Caco-2 (cell line): ENCODE measurements at regions not wholly inside any gene's neighbourhood (a gene's known extent, or its start where the extent isn't known, plus 50 kb on each side); places are given as distances from the start of the nearest gene placed in this dataset.

Experiments
- BruUV-seq: library from RNA; stranded (reverse); fragments of 400-500 nt; replicated peaks from 2 replicates; lab custom pipeline; 2021; lab: Mats Ljungman, UMichigan
- CTCF ChIA-PET: fragments of 300-600 bp; sonication (Branson Sonifier 250); formaldehyde crosslinking; loops from one replicate; lab custom pipeline; 2022; ENCODE audit warnings: antibody characterized with exemption; lab: Charles Lee
- POLR2A ChIA-PET: fragments of 300-600 bp; sonication (Branson Sonifier 250); formaldehyde crosslinking; loops from one replicate; lab custom pipeline; 2022; ENCODE audit warnings: antibody characterized with exemption; lab: Charles Lee
- DNase-seq, 2 experiments: peaks; one replicate each; pipeline versions ENCODE4 v3.0.0 to v3.0.0-alpha.2; 2020 to 2022
- H3K27me3 ChIP-seq: replicated peaks from 2 replicates; pipeline ENCODE4 v1.6.0; 2011; ENCODE audit warnings: low read length; ENCODE audit not compliant: control insufficient read depth, insufficient read depth
- H3K36me3 ChIP-seq: 2 replicates; pipeline ENCODE4 v1.5.1; 2011; ENCODE audit warnings: low read length; ENCODE audit not compliant: control insufficient read depth, insufficient read depth
- H3K4me1 ChIP-seq: fragments of 250-450 bp; sonication (Bioruptor Pico); 2 replicates; pipeline ENCODE4 v1.5.1; 2020; ENCODE audit warnings: mild to moderate bottlenecking
- H3K4me3 ChIP-seq: 2 replicates; pipeline ENCODE4 v1.5.1; 2011; ENCODE audit warnings: low read depth, mild to moderate bottlenecking, control low read depth, low read length
- H3K9me3 ChIP-seq: fragments of 250-450 bp; sonication (Bioruptor Pico); 2 replicates; pipeline ENCODE4 v1.5.1; 2020; ENCODE audit warnings: mild to moderate bottlenecking, moderate library complexity
- H3K27ac Mint-ChIP-seq: one replicate; pipeline ENCODE4 v1.8.0; 2022; ENCODE audit warnings: mixed read lengths; ENCODE audit not compliant: unreplicated experiment
- H3K27me3 Mint-ChIP-seq: one replicate; pipeline ENCODE4 v1.8.0; 2022; ENCODE audit warnings: mixed read lengths; ENCODE audit not compliant: insufficient read depth, unreplicated experiment
- H3K36me3 Mint-ChIP-seq: one replicate; pipeline ENCODE4 v1.8.0; 2022; ENCODE audit warnings: mild to moderate bottlenecking, mixed read lengths; ENCODE audit not compliant: insufficient read depth, unreplicated experiment
- H3K4me1 Mint-ChIP-seq: one replicate; pipeline ENCODE4 v1.8.0; 2022; ENCODE audit warnings: low read depth, mixed read lengths; ENCODE audit not compliant: unreplicated experiment
- H3K4me3 Mint-ChIP-seq: one replicate; pipeline ENCODE4 v1.8.0; 2022; ENCODE audit warnings: mild to moderate bottlenecking, moderate library complexity, mixed read lengths; ENCODE audit not compliant: unreplicated experiment
- H3K9me3 Mint-ChIP-seq: one replicate; pipeline ENCODE4 v1.8.0; 2022; ENCODE audit warnings: mixed read lengths; ENCODE audit not compliant: unreplicated experiment
- CTCF ChIP-seq, 2 experiments: fragments of 200-600 bp in 1 of 2; IDR thresholded peaks; 1 replicate in 1 of 2; 2 replicates in 1 of 2; pipeline versions ENCODE4 v1.5.1 to v1.8.0; 2011 to 2022; ENCODE audit warnings: antibody characterized with exemption in 1 of 2, control low read depth in 1 of 2, inconsistent platforms in 1 of 2, low read depth in 1 of 2, low read length in 1 of 2, mild to moderate bottlenecking in 1 of 2, moderate library complexity in 1 of 2; ENCODE audit not compliant: insufficient read depth in 1 of 2, severe bottlenecking in 1 of 2, unreplicated experiment in 1 of 2
- intact Hi-C: fragments of 100-400 bp; cut with micrococcal nuclease; formaldehyde crosslinking; loops from one replicate; pipeline ENCODE4 v1.10.0; 2022; ENCODE audit not compliant: unreplicated experiment

- no peaks in the 10 kb centered on the region for H3K9me3 ChIP-seq
- no peaks in the 10 kb centered on the region for H3K36me3 ChIP-seq
- intact Hi-C loops = no loop called here
- no peak overlapping the region for H3K4me3 Mint-ChIP-seq
- no peak for DNase-seq
- H3K9me3 Mint-ChIP-seq = no peaks in the 10 kb centered on the region
- no peak overlapping the region for H3K4me3 ChIP-seq
- no peaks in the 10 kb centered on the region for H3K4me1 ChIP-seq
- no TSS peak for BruUV-seq
- H3K4me1 Mint-ChIP-seq = no peaks in the 10 kb centered on the region
- no peak for TF ChIP-seq CTCF (IDR thresholded peaks at IDR 0.05; ENCODE audit: insufficient read depth in 1 of 2, low read depth in 1 of 2, low read length in 1 of 2, severe bottlenecking in 1 of 2, unreplicated experiment in 1 of 2)
- no peaks in the 10 kb centered on the region for H3K36me3 Mint-ChIP-seq
- ChIA-PET CTCF (no interaction called here), POLR2A (no interaction called here)
- no peaks in the 10 kb centered on the region for H3K27me3 ChIP-seq
- no peak overlapping the region for H3K27ac Mint-ChIP-seq
- H3K27me3 Mint-ChIP-seq = no peaks in the 10 kb centered on the region
Measured at GRCh38 chr13:80118506-80118905, 222.4 kb downstream of the SPRY2 start.

GRCh38 chr13:80118099-80118498 is 222.8 kb downstream of the SPRY2 start:
- H3K27ac Mint-ChIP-seq = no peak overlapping the region
- intact Hi-C loops = no loop called here
- TF ChIP-seq CTCF (IDR thresholded peaks at IDR 0.05; ENCODE audit: insufficient read depth in 1 of 2, low read depth in 1 of 2, low read length in 1 of 2, severe bottlenecking in 1 of 2, unreplicated experiment in 1 of 2) = no peak

GRCh38 chr13:80117515-80117914 is 223.4 kb downstream of the SPRY2 start:
- Mint-ChIP-seq H3K4me1 (no peaks in the 10 kb centered on the region), H3K27me3 (no peaks in the 10 kb centered on the region), H3K36me3 (no peaks in the 10 kb centered on the region), H3K27ac (no peak overlapping the region), H3K4me3 (no peak overlapping the region), H3K9me3 (no peaks in the 10 kb centered on the region)
- ChIA-PET CTCF (no interaction called here), POLR2A (no interaction called here)
- Histone ChIP-seq H3K4me1 (no peaks in the 10 kb centered on the region), H3K4me3 (no peak overlapping the region), H3K36me3 (no peaks in the 10 kb centered on the region), H3K9me3 (no peaks in the 10 kb centered on the region), H3K27me3 (no peaks in the 10 kb centered on the region)
- intact Hi-C loops = no loop called here
- TF ChIP-seq CTCF (IDR thresholded peaks at IDR 0.05; ENCODE audit: insufficient read depth in 1 of 2, low read depth in 1 of 2, low read length in 1 of 2, severe bottlenecking in 1 of 2, unreplicated experiment in 1 of 2) = no peak
- no peak for DNase-seq
- no TSS peak for BruUV-seq

More at GRCh38 chr13:80118099-80118498, 222.8 kb downstream of the SPRY2 start:
- no peaks in the 10 kb centered on the region for H3K4me1 Mint-ChIP-seq
- no peaks in the 10 kb centered on the region for H3K36me3 Mint-ChIP-seq
- no peaks in the 10 kb centered on the region for H3K9me3 ChIP-seq
- no peak overlapping the region for H3K4me3 Mint-ChIP-seq
- H3K27me3 Mint-ChIP-seq = no peaks in the 10 kb centered on the region
- BruUV-seq = no TSS peak
- CTCF ChIA-PET = no interaction called here
- H3K4me3 ChIP-seq = no peak overlapping the region
- H3K36me3 ChIP-seq = no peaks in the 10 kb centered on the region
- H3K4me1 ChIP-seq = no peaks in the 10 kb centered on the region
- DNase-seq = no peak
- H3K27me3 ChIP-seq = no peaks in the 10 kb centered on the region
- no peaks in the 10 kb centered on the region for H3K9me3 Mint-ChIP-seq
- POLR2A ChIA-PET = no interaction called here
